ENCODE measurements at regions not wholly inside any gene's neighbourhood (a gene's known extent, or its start where the extent isn't known, plus 50 kb on each side); places are given as distances from the start of the nearest gene placed in this dataset.

- no peak for DNase-seq (ENCODE audit: low read depth, low spot score)
- Histone ChIP-seq H3K36me3 (ENCODE audit: control insufficient read depth, insufficient read depth, low read length) (no peaks in the 10 kb centered on the region), H3K4me3 (ENCODE audit: low read depth in 2 of 2, low read length in 2 of 2) (no peak overlapping the region), H3K9me3 (ENCODE audit: control insufficient read depth, insufficient read depth, low read depth, low read length) (no peaks in the 10 kb centered on the region; the same call in 1 of the 2 replicates), H3K27ac (ENCODE audit: low read length) (no peak overlapping the region), H3K27me3 (ENCODE audit: control insufficient read depth, insufficient read depth, low read length) (no peaks in the 10 kb centered on the region), H3K4me1 (ENCODE audit: control insufficient read depth, insufficient read depth, low read length) (no peaks in the 10 kb centered on the region)
- no peak for ATAC-seq
- BruUV-seq (replicated peaks): no TSS peak
- ChIA-PET CTCF (no interaction called here), POLR2A (no interaction called here)
- TF ChIP-seq TCF7L2 (IDR thresholded peaks at IDR 0.05; ENCODE audit: low read depth, low read length): no peak
- no peak for TF ChIP-seq REST (IDR thresholded peaks at IDR 0.05; ENCODE audit: insufficient read depth in 1 of 2, low read depth in 2 of 2, low read length in 1 of 2)
- TF ChIP-seq, protein P1, sequence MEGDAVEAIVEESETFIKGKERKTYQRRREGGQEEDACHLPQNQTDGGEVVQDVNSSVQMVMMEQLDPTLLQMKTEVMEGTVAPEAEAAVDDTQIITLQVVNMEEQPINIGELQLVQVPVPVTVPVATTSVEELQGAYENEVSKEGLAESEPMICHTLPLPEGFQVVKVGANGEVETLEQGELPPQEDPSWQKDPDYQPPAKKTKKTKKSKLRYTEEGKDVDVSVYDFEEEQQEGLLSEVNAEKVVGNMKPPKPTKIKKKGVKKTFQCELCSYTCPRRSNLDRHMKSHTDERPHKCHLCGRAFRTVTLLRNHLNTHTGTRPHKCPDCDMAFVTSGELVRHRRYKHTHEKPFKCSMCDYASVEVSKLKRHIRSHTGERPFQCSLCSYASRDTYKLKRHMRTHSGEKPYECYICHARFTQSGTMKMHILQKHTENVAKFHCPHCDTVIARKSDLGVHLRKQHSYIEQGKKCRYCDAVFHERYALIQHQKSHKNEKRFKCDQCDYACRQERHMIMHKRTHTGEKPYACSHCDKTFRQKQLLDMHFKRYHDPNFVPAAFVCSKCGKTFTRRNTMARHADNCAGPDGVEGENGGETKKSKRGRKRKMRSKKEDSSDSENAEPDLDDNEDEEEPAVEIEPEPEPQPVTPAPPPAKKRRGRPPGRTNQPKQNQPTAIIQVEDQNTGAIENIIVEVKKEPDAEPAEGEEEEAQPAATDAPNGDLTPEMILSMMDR (IDR thresholded peaks at IDR 0.05): no peak
- TF ChIP-seq POLR2AphosphoS5 (IDR thresholded peaks at IDR 0.05; ENCODE audit: low read depth, low read length): no peak
- no peak for TF ChIP-seq SIN3A (IDR thresholded peaks at IDR 0.05; ENCODE audit: borderline replicate concordance, insufficient read depth, low read depth, low read length)
- in situ Hi-C loops (cut with HindIII; ENCODE audit: low pct_unique_long_range_greater_than_20kb, low sequenced_read_pairs): no loop called here
- intact Hi-C loops (cut with micrococcal nuclease; ENCODE audit: unreplicated experiment): no loop called here
These were observed 498.2 kb upstream of the SOX5 start for GRCh38 chr12:24447678-24448077.

DNA sequence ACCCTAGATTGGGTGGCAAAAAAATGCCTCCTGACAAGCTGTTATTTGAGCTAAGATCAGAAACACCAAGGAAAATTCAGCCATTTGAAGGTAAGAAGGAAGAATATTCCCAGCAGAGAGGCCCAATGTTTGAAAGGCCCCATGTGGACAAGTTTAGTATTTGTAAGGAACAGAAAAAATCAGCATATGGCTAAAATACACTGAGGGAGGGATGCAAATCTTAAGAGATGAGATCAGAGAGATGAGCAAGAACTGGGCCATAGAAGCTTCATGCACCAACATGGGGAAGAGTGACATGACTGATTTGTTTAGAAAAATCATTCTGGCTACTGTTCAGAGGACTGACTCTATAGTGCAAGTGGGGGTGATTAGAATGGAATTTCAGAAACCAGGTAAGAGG, 496.8 kb upstream of the SOX5 start:
- no TSS peak for BruUV-seq (replicated peaks)

More for the DNA sequence above, 496.8 kb upstream of the SOX5 start:
- Histone ChIP-seq H3K36me3 (ENCODE audit: control insufficient read depth, insufficient read depth, low read length) (no peaks in the 10 kb centered on the region), H3K4me3 (ENCODE audit: low read depth in 2 of 2, low read length in 2 of 2) (no peak overlapping the region), H3K27ac (ENCODE audit: low read length) (no peak overlapping the region), H3K27me3 (ENCODE audit: control insufficient read depth, insufficient read depth, low read length) (no peaks in the 10 kb centered on the region), H3K9me3 (ENCODE audit: control insufficient read depth, insufficient read depth, low read depth, low read length) (no peaks in the 10 kb centered on the region), H3K4me1 (ENCODE audit: control insufficient read depth, insufficient read depth, low read length) (no peaks in the 10 kb centered on the region)
- TF ChIP-seq SIN3A (IDR thresholded peaks at IDR 0.05; ENCODE audit: borderline replicate concordance, insufficient read depth, low read depth, low read length) (no peak), TCF7L2 (IDR thresholded peaks at IDR 0.05; ENCODE audit: low read depth, low read length) (no peak), REST (IDR thresholded peaks at IDR 0.05; ENCODE audit: insufficient read depth in 1 of 2, low read depth in 2 of 2, low read length in 1 of 2) (no peak), POLR2AphosphoS5 (IDR thresholded peaks at IDR 0.05; ENCODE audit: low read depth, low read length) (no peak)
- TF ChIP-seq, protein P1 (IDR thresholded peaks at IDR 0.05): no peak
- no peak for ATAC-seq
- CTCF ChIA-PET: no interaction called here
- in situ Hi-C loops (cut with HindIII; ENCODE audit: low pct_unique_long_range_greater_than_20kb, low sequenced_read_pairs): no loop called here
- intact Hi-C loops (cut with micrococcal nuclease; ENCODE audit: unreplicated experiment): no loop called here
- DNase-seq (ENCODE audit: low read depth, low spot score): no peak
- POLR2A ChIA-PET: no interaction called here

Data from Panc1 (cell line).